ENCODE measurements at regions not wholly inside any gene's neighbourhood (a gene's known extent, or its start where the extent isn't known, plus 50 kb on each side); places are given as distances from the start of the nearest gene placed in this dataset.

DNA sequence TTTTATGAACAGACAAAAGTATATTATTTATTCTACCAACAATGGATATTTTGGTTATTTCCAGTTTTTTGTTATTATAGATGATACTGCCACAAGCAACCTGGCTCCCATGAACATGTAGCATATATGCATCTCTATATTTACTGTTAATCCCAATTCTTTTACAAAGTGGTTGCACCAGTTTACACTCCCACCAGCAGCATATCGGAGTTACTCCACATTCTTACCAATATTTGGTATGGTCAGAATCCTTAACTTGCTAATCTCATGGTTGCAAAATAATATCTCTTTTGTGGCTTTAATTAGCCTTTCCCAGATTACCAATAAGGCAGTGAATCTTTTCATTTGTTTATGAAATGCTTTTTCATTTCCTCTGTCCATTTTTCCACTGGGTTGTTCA lies 137.6 kb upstream of the CDYL start:
- TF ChIP-seq POLR2A (IDR thresholded peaks at IDR 0.05; ENCODE audit: extremely low read depth, insufficient read length) (no peak), MYC (IDR thresholded peaks at IDR 0.05; ENCODE audit: low read depth, low read length) (no peak)
- TF ChIP-seq, protein P1, sequence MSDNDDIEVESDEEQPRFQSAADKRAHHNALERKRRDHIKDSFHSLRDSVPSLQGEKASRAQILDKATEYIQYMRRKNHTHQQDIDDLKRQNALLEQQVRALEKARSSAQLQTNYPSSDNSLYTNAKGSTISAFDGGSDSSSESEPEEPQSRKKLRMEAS (IDR thresholded peaks at IDR 0.05; ENCODE audit: low read depth, low read length), result no peak
- TF ChIP-seq, protein P2, sequence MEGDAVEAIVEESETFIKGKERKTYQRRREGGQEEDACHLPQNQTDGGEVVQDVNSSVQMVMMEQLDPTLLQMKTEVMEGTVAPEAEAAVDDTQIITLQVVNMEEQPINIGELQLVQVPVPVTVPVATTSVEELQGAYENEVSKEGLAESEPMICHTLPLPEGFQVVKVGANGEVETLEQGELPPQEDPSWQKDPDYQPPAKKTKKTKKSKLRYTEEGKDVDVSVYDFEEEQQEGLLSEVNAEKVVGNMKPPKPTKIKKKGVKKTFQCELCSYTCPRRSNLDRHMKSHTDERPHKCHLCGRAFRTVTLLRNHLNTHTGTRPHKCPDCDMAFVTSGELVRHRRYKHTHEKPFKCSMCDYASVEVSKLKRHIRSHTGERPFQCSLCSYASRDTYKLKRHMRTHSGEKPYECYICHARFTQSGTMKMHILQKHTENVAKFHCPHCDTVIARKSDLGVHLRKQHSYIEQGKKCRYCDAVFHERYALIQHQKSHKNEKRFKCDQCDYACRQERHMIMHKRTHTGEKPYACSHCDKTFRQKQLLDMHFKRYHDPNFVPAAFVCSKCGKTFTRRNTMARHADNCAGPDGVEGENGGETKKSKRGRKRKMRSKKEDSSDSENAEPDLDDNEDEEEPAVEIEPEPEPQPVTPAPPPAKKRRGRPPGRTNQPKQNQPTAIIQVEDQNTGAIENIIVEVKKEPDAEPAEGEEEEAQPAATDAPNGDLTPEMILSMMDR (IDR thresholded peaks at IDR 0.05; ENCODE audit: low read depth, low read length), result no peak
- no peak for DNase-seq (ENCODE audit: low read depth)

GRCh38 chr6:4637691-4638433 lies 138.3 kb upstream of the CDYL start:
- peak; percentile 31 for DNase-seq (ENCODE audit: low read depth)

More for the DNA sequence above, 137.6 kb upstream of the CDYL start:
- H3K4me3 ChIP-seq (ENCODE audit: low read depth, low read length), result no peak overlapping the region

GRCh38 chr6:4636881-4637224 lies 139.4 kb upstream of the CDYL start:
- H3K4me3 ChIP-seq (ENCODE audit: low read depth, low read length), result no peak overlapping the region
- no peak for DNase-seq (ENCODE audit: low read depth)
- TF ChIP-seq, protein P1 (IDR thresholded peaks at IDR 0.05; ENCODE audit: low read depth, low read length), result no peak
- TF ChIP-seq, protein P2 (IDR thresholded peaks at IDR 0.05; ENCODE audit: low read depth, low read length), result no peak
- TF ChIP-seq POLR2A (IDR thresholded peaks at IDR 0.05; ENCODE audit: extremely low read depth, insufficient read length), result no peak
- no peak for TF ChIP-seq MYC (IDR thresholded peaks at IDR 0.05; ENCODE audit: low read depth, low read length)

More at GRCh38 chr6:4637691-4638433, 138.3 kb upstream of the CDYL start:
- no peak overlapping the region for H3K4me3 ChIP-seq (ENCODE audit: low read depth, low read length)
- TF ChIP-seq, protein P1 (IDR thresholded peaks at IDR 0.05; ENCODE audit: low read depth, low read length), result no peak
- no peak for TF ChIP-seq MYC (IDR thresholded peaks at IDR 0.05; ENCODE audit: low read depth, low read length)
- TF ChIP-seq POLR2A (IDR thresholded peaks at IDR 0.05; ENCODE audit: extremely low read depth, insufficient read length), result no peak
- TF ChIP-seq, protein P2 (IDR thresholded peaks at IDR 0.05; ENCODE audit: low read depth, low read length), result no peak

DNA sequence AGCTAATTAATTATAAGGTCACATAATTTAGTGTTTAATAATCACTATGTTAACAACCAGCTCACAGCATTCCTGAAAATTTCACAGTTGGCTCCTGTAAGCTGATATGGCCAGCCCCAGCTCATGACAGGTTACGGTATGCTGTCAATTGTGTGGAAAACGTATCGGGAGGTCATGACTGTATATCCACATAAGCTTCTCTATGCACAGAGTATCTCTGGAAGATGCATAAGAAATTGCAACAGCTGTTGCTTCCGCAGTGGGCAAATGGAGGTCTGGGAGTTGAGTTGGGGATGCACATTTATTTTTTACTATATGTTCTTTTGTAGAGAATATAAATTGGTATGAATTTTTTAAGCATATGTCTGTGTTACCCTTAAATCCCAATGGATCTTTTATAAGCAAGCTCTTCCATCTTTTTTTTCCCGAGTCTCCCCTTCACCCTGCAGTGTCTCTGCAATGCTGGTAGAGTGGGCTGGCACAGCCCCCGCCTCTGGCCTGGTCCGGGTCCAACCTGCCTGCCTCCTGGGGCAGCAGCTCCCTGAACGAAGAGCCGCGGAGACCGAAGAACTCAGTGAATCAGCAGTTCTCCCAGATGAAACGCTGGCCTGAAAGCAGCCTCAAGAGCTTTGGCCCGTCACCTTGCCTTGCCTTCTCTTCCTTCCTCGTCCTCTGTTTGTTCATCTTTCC lies 139.9 kb upstream of the CDYL start:
- H3K4me3 ChIP-seq (ENCODE audit: low read depth, low read length), result no peak overlapping the region
- TF ChIP-seq, protein P2 (IDR thresholded peaks at IDR 0.05; ENCODE audit: low read depth, low read length), result no peak
- TF ChIP-seq, protein P1 (IDR thresholded peaks at IDR 0.05; ENCODE audit: low read depth, low read length), result no peak
- no peak for DNase-seq (ENCODE audit: low read depth)

DNA sequence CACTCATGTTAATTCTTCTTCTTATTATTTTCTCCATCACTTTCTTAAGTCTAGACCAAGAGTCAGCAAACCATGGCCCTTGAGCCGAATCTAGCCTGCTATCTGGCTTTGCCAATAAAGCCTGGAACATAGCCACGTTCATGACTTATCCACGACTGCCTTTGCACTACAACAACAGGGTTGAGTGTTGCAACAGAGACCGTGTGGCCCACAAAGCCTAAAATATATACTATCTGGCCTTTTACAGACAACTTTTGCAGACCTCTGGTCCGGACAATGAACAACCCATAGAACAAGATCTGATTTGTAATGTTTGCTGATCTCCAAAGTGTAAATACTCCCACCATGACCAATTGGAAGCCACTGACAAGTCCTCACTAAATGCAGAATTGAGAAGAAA lies 140.5 kb upstream of the CDYL start:
- H3K4me3 ChIP-seq (ENCODE audit: low read depth, low read length), result no peak overlapping the region
- TF ChIP-seq, protein P1 (IDR thresholded peaks at IDR 0.05; ENCODE audit: low read depth, low read length), result no peak
- TF ChIP-seq MYC (IDR thresholded peaks at IDR 0.05; ENCODE audit: low read depth, low read length) (no peak), POLR2A (IDR thresholded peaks at IDR 0.05; ENCODE audit: extremely low read depth, insufficient read length) (no peak)
- TF ChIP-seq, protein P2 (IDR thresholded peaks at IDR 0.05; ENCODE audit: low read depth, low read length), result no peak
- DNase-seq (ENCODE audit: low read depth), result no peak
